Activated CD4-positive, alpha-beta memory T cell treated with anti-CD3 and anti-CD28 coated beads, Interleukin-2, amount 10 ng/mL, durations not matched to agents 7 days and 5 days (primary cell): ENCODE measurements at regions not wholly inside any gene's neighbourhood (a gene's known extent, or its start where the extent isn't known, plus 50 kb on each side); places are given as distances from the start of the nearest gene placed in this dataset.

Experiments used
- CTCF ChIA-PET: fragments of 350-600 bp; sonication (Branson Sonifier 250); formaldehyde crosslinking; loops from one replicate; lab custom pipeline; 2021; ENCODE audit warnings: antibody characterized with exemption, inconsistent platforms; lab: Charles Lee
- POLR2A ChIA-PET: fragments of 350-600 bp; sonication (Branson Sonifier 250); formaldehyde crosslinking; loops from one replicate; lab custom pipeline; 2021; ENCODE audit warnings: antibody characterized with exemption; lab: Charles Lee
- DNase-seq: peaks from one replicate; pipeline ENCODE4 v3.0.0-alpha.2; 2020
- H3K27ac Mint-ChIP-seq: one replicate; pipeline ENCODE4 v1.8.0; 2021; ENCODE audit warnings: mild to moderate bottlenecking, mixed read lengths
- H3K27me3 Mint-ChIP-seq: one replicate; pipeline ENCODE4 v1.8.0; 2021; ENCODE audit warnings: mixed read lengths
- H3K36me3 Mint-ChIP-seq: one replicate; pipeline ENCODE4 v1.8.0; 2021; ENCODE audit warnings: low read depth, mixed read lengths
- H3K4me1 Mint-ChIP-seq: one replicate; pipeline ENCODE4 v1.8.0; 2021; ENCODE audit warnings: mixed read lengths
- H3K4me3 Mint-ChIP-seq: one replicate; pipeline ENCODE4 v1.8.0; 2021; ENCODE audit warnings: mild to moderate bottlenecking, mixed read lengths
- H3K9me3 Mint-ChIP-seq: one replicate; pipeline ENCODE4 v1.8.0; 2021; ENCODE audit warnings: mixed read lengths

GRCh38 chr14:41957459-41957858 lies 350.8 kb downstream of the LRFN5 start:
- CTCF ChIA-PET = no interaction called here
- no peaks in the 10 kb centered on the region for H3K27me3 Mint-ChIP-seq

More at GRCh38 chr14:41957459-41957858, 350.8 kb downstream of the LRFN5 start:
- no peak for DNase-seq
- H3K27ac Mint-ChIP-seq = no peak overlapping the region
- H3K4me1 Mint-ChIP-seq = no peaks in the 10 kb centered on the region
- H3K9me3 Mint-ChIP-seq = no peaks in the 10 kb centered on the region
- POLR2A ChIA-PET = no interaction called here
- H3K36me3 Mint-ChIP-seq = no peaks in the 10 kb centered on the region
- H3K4me3 Mint-ChIP-seq = no peak overlapping the region
